HG02588 (cell line): ENCODE measurements at regions not wholly inside any gene's neighbourhood (a gene's known extent, or its start where the extent isn't known, plus 50 kb on each side); places are given as distances from the start of the nearest gene placed in this dataset.
A peak's percentile ranks its signal among the peaks of the same experiment; 100 is the strongest.
"Not testable (repeated sequence)": the region's sequence is repeated elsewhere in the genome, so short reads cannot be mapped to it uniquely, and the experiment has no call there.

Experiments used
- ATAC-seq: cut with Tn5 transposase; IDR thresholded peaks from one replicate; pipeline ENCODE4 v1.9.1; 2021; ENCODE audit warnings: mild to moderate bottlenecking, moderate library complexity; ENCODE audit not compliant: unreplicated experiment

DNA sequence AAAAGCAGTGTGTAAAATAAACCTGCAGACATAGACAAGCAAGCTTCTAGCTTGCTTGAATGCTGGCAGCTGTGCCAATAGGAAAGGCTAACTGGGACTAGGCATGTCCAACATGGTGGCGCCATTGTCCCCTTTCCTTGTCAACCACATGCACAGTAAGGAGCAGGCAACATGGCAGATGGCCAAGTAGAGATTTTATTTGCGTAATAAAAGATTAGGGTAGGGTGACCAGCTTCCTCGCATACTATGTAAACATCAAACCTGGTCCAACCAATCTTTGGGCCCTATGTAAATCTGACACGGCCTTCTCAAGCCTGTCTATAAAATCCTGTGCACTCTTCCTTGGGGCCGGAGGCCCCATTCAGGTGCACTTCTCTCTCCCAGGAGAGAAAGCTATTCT lies 575.4 kb upstream of the GOLIM4 start:
- no peak for ATAC-seq

DNA sequence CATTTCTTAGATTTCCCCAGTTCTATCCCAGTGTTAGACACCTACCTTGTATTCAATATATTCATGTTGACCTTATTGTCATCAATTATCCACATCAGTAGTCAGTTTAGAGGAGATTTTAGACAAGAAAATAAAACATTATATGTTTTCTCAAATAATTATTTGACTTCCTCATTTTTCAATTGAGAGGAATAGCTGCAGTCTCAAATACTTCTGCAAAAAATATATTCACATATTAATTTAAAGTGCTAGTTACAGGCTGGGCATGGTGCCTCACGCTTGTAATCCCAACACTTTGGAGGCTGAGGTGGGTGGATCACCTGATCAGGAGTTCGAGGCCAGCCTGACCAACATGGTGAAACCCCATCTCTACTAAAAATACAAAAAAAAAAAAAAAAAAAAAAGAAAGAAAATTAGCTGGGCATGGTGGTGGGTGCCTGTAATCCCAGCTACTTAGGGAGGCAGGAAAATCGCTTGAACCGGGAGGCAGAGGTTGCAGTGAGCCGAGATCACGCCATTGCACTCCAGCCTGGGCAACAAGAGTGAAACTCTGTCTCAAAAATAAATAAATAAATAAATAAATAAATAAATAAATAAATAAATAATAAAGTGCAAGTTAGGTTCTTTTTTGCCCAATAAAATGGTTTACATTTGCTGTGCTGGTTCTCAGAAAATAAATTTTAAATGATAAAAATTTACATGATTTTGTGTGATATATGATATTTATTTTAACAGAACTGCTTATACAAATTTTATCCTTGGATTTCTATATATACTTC lies 565.3 kb upstream of the GOLIM4 start:
- not testable (repeated sequence) for ATAC-seq

DNA sequence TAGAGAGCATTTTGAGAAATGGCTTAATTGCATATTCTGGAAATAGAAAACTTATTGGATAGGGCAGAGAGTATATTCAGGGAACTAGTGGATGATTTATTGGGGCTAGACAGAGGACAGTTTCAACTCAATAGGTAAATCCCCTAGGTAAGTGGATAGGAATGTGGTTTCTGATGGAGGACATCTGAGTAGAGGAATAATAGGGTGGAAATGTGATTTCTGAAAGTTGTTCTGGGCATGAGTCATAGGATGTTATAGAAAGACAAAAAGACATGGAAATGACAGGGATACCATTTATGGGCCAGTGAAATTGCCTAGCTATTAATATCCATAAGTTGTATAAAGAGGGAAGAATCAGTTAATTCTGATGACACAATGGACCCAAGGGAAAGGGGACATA lies 563.3 kb upstream of the GOLIM4 start:
- no peak for ATAC-seq

DNA sequence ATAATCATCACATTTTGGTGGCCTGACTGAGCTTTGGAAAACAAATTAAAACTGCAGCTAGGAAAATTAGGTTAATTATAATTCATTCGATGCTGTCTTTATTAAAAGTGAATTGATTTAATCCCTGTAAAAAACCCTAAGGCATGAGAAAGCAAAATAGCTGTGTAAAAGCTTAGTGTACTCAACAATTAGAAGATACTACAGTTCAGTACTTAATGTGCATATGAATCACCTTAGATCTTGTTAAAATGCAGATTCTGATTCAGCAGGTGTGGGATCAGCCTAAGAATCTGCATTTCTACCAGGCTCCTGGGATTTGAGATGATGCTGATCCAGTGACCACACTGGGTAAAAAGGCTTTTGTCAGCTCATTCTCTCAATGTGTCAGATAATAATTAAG lies 559.9 kb upstream of the GOLIM4 start:
- ATAC-seq = no peak

DNA sequence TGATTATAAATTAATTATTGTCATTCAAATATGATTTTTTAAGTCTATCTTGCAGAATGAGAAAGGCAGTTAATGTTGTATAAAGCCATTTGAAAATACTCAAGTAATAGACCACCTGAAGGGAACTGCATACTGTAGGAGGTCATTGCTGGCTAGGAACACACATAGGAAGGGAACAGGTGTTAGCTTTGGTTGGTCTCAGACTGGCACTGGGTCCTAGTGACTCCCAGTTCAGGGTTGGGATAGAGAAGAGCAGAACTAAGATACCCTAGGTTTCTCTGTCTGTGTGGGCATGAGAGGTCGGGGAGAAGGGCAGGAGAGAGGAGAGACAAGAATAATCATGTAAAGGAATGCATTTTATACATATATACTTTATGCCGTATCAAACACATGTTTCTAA lies 559.0 kb upstream of the GOLIM4 start:
- ATAC-seq = no peak

DNA sequence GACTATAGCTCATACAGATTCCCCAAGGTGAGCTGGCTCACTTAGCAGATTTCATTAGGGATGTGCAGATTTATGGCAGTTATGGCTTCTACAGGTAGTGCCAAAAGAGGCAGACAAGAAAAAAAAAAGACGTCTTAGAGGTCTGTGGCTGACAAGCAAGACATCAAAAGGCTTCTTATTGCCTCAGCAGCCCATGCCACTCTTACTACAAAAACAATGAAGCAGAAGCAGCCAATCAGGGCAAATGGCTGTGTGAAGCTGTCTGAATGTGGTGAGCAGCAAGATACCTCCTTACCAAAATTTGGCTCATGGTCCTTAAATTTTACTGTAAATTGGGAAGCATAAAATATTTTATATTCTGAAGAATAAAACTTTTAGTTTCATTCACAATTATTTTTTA lies 557.5 kb upstream of the GOLIM4 start:
- no peak for ATAC-seq

DNA sequence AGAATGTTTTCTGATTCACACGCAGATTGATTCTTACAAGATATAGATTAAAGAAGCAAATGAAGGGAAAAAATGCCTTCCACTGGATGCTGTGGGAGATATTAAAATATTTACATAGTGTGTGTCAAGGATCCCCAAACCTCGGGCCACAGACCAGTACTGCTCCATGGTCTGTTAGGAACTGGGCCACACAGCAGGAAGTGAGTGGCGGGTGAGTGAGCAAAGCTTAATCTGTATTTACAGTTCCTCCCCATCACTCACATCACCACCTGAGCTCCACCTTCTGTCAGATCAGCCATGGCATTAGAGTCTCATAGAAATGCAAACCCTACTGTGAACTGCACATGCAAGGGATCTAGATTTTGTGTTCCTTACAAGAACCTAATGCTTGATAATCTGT lies 552.6 kb upstream of the GOLIM4 start:
- ATAC-seq = no peak

DNA sequence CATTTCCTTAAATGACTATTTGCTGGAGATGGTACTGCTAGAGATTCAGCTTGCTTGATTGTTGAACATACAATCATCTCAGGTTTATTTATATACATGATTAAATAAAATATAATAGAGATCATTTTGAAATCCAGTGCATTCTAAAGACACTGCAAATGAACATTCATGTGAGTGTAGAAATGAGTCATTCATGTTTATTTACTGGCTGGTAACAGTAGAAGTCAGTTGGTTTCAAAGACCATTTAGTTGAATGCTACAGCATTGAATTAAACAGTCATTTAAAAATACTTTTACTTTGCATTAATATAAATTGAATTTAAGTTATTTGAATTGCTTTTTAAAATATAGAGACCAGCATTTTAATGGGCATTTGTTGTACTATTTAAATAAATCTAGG lies 551.9 kb upstream of the GOLIM4 start:
- no peak for ATAC-seq

DNA sequence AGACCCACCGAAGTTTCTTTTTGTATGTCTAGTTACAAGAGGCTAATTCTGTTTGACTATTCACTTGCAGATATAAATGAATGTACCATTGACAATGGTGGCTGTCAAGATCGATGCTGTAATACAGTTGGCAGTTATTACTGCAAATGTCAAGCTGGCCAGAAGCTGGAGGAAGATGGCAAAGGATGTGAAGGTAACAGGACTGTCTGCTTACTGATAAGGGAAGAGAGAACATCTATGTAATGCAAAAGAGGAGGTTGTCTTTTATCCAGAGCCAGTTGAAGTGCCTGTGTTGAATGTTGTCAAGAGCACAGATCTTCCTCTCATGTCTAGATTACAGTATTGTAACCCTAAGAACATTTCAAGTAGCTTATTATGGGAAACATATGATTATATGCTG lies 549.5 kb upstream of the GOLIM4 start:
- ATAC-seq = no peak

DNA sequence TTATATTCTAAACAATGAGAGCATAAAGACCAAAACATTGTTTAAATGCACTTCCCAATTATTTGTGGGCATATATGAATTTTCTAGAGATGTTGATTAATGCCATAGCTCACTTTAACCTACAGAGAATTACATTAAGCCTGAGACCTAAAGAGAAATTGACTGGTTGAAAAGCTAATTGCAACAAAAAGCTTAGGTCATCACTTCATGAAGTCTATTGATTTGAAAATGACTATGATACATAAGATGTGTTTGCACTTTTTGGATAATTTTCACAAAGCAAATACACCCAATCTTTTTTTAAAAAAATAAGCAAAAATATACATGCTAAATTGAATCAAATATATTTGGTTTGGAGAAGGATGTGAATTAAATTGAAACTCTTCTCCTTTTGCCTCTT lies 532.8 kb upstream of the GOLIM4 start:
- no peak for ATAC-seq

DNA sequence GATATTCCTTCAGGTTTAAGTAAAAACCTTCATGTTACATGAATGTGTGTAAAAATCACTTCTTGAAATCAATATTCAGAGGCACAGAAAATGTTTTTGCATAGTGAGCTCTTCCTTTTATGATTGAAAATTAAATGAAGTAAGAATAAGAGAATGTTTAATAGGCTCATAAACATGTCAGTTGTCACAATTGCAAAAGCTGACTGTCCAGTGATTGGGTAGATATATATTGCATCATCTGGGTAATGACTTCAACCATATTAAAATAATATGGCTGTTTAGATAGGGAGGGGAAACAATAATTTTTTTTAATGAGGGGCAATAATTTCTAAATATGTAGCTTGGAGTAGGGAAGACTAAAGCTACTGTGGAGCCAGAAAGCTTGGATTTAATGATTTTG lies 529.8 kb upstream of the GOLIM4 start:
- no peak for ATAC-seq

DNA sequence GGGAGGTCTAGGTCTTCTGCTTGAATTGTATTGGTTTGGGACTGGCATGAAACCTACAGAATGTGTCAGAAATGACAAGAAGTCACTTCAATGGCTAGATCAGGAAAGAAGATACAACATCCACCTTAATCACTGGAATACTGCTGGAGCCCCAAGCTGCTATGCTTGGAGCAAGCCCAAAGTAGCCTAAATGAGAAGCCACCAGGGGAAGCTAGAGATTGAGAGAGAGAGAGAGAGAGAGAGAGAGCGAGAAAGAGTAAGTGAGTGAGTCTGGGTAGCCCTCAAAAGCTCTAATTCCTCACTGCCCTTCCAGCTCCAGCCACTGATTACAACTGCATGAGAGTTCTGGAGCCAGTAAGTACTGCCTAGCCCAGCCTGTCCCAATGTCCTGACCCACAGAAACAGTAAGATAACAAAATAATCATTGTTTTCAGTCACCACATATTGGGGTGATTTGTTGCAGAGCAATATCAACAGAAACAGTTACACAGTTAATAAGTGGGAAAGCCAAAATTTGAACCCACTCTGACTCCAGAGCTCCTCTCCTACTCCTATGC lies 529.2 kb upstream of the GOLIM4 start:
- ATAC-seq = no peak

DNA sequence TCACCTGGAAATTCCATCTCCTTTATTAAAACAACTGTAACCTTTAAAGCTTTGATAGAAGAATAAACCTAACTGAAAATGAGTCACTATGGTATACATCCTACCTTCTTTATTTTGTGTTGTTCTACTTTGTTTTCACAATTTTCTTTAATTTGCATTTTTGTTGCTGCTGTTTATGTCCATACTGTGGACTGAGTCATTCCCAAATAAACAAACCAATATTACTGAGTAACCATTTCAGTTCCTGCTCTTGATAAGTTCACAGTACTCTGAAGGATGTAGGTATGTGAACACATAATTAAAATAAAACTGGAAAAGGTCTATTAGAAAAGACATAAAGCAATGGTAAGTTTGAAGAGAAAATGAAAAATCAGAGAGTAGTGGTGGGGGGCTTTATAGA lies 528.5 kb upstream of the GOLIM4 start:
- no peak for ATAC-seq

DNA sequence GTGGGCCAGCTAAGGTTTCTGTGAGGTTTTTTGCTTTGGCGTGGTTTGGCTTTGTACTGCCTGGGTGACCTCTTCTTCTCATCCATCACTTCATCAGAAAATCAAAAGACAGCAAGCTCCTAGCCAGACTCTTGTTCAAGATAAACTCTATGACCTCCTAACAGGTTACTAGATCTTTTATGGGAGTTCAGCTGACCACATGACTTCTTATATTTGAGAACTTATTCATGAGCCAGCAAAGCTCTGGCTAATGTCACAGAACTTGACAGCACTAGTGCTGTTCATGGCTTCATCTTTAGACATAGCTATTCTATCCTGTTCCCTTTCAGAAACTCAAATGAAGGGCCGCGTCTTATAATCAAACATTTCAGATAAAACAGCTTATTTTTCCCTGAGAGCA lies 527.1 kb upstream of the GOLIM4 start:
- ATAC-seq = no peak

DNA sequence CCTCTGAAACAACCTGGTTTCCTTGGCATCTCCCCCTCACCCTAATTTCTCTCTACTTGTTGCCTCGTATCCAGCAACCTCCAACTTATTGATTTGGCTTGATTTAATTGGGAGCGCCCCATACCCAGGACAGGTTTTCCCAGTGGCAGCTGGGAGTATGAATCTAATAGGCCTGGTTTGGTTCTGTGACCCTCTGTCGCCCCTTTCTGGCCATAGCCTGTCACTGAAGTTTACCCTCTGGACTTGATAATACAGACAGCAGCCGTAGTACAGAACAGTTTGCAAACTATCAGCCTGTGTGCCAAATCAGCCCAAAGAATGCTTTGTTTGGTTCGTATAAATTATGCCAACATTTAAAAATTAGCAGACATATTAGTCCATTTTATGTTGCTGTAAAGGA lies 525.1 kb upstream of the GOLIM4 start:
- peak; percentile 69 for ATAC-seq

DNA sequence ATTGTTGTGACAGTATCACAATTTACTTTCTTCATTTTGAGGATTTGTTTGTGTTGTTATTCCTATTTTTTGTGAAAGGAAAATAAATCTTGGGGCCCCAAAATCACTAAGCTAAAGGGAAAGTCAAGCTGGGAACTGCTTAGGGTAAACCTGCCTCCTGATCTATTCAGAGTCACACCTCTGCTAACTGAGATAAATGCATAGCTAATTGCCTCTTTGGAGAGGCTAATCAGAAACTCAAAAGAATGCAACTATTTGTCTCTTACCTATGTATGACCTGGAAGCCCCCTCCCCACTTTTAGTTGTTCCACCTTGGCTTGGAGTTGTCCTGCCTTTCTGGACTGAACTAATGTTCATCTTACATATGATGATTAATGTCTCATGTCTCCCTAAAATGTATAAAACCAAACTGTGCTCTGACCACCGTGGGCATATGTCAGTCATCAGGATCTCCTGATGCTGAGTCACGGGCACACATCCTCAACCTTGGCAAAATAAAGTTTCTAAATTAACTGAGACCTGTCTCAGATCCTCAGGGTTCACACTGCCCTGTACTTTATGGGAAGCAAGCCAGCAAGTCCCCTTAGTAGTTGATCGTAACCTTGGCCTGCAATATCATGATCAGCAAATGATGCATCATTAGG lies 523.2 kb upstream of the GOLIM4 start:
- no peak for ATAC-seq

DNA sequence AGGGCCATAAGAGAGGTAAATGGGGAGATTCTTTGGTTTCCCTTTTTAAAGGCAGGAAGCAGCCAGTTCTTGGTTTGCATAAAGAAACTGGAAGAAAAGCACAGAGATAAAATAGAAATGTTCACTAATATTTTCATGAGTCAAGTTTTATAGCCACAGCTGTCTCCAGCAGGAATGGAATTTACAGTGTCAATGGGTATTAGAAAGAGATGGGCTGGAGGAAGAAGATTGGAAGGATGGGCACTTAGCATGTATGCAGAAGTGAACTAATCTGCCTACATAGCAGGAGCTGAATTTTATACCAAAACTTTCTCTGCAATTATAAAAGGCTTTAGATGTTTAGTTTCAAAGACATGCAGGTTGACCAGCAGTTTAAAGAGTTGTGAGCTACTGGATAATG lies 521.9 kb upstream of the GOLIM4 start:
- no peak for ATAC-seq

DNA sequence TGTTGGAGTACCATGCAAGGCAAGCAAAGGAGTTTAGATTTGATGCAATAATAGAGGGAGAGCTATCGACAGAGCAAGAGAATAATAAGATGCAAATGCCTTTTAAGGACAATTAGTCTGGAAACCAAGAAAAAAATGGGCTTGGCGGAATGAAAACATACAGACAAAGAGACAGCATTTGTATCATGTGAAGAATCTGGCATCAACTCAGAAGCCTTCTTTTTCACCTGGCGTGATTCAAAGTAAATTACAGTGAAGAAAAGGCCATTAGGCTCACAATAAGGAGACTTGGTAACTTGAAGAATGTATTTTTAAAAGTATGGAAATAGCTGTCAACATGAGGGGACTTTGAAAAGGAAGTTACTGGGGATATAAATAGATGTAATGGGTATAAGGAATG lies 521.2 kb upstream of the GOLIM4 start:
- no peak for ATAC-seq

DNA sequence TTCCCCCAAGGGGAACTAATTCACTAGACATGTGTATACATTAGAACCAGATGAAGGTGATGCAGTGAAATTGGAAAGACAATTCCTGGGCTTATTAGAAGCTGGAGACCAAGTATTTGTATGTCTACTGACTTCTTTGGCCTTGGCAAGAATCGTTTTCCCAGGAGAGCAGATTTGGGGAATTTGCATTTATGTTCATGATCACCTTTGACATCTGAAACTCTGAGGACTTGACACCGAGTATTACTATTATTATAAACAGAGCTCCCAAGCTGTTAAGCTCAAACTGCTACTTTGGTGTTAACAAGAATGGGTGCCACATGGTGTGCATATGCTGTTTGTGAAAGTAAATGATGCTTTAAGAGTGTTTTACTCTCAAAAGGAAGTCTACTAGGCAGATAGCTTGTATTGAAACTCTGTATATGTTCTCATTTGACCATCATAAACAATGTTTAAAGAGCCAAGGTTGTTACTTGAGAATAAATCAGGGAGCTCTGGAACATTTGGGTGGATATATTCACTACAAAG lies 519.8 kb upstream of the GOLIM4 start:
- no peak for ATAC-seq

DNA sequence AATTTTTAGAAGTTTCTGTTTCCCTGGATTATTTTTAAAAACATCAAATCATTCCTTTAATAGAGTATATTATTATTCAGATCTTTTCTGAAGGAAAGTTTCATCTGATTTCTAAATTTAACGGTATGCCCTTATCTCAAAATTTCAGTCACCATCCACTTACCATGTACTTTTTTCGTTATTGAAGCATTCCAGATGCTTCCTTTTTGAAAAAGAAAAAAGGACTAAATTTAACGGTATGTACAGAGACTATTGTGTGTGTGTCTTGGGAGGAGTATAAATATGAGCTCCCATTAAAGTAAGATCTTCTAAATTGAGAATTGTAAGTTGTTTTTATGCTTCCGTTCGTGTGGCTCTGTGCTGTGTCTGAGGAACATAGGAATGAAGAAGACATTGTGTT lies 517.4 kb upstream of the GOLIM4 start:
- ATAC-seq = no peak

DNA sequence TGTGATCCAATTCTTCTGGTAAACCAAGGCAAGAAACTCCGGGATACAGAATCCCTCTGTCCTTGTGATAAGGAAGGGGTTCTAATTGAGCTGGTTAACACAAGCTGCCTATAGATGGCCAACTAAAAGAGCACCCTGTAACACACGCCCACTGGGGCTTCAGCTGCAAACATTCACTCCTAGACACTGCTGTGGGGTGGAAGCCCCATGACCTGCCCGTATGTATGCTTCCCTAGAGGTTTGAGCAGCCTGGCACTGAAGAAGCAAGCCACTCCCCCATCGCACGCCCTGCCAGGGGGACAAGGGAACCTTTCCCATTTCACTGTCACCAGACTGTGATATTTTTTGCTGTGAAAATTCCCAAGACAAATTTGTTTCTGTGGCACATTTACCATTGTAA lies 516.9 kb upstream of the GOLIM4 start:
- ATAC-seq = no peak

DNA sequence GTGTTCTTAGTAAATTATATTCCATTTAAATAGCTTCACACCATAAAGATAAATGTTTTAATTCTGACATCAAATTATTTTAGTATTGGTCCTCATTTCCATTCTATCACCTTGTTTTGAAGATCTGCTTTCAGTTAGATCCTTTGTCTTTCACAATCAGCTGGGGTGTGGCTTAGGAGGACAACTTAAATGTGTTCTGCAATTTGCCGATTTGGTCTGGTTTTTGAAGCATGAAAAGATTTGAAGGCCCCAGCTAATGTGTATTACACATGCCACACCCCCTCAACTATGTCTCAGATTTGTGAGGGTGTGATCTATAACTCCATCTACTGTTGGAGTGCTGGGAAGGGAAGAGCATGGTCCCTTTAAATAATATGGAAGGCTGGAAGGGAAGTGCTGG lies 516.1 kb upstream of the GOLIM4 start:
- ATAC-seq = no peak
